ENCODE measurements at regions not wholly inside any gene's neighbourhood (a gene's known extent, or its start where the extent isn't known, plus 50 kb on each side); places are given as distances from the start of the nearest gene placed in this dataset.

GRCh38 chr10:123575105-123575504, 91.0 kb upstream of the GPR26 start:
- TF ChIP-seq POLR2A (IDR thresholded peaks at IDR 0.05) (no peak), CTCF (IDR thresholded peaks at IDR 0.05) (no peak)

All from esophagus squamous epithelium (tissue), 4 donors.